ENCODE measurements at regions not wholly inside any gene's neighbourhood (a gene's known extent, or its start where the extent isn't known, plus 50 kb on each side); places are given as distances from the start of the nearest gene placed in this dataset.

GRCh38 chr1:14369526-14370213 lies 228.8 kb upstream of the KAZN start:
- TF ChIP-seq BRF2 (CRISPR knock-in tag; IDR thresholded peaks at IDR 0.05), result no peak
- no peak for TF ChIP-seq SP2 (CRISPR knock-in tag; IDR thresholded peaks at IDR 0.05)
- TF ChIP-seq MXD4 (CRISPR knock-in tag; IDR thresholded peaks at IDR 0.05), result no peak
- TF ChIP-seq PAF1 (CRISPR knock-in tag; IDR thresholded peaks at IDR 0.05), result no peak
- TF ChIP-seq REST (IDR thresholded peaks at IDR 0.05; ENCODE audit: borderline replicate concordance in 1 of 2, low read depth in 1 of 2, low read length in 2 of 2), result no peak
- TF ChIP-seq ZNF3 (CRISPR knock-in tag; IDR thresholded peaks at IDR 0.05), result no peak
- TF ChIP-seq FOXK1 (CRISPR knock-in tag; IDR thresholded peaks at IDR 0.05; ENCODE audit: borderline replicate concordance, low read depth), result no peak
- no peak for TF ChIP-seq MNT (IDR thresholded peaks at IDR 0.05)
